GM19467 (cell line): ENCODE measurements at regions not wholly inside any gene's neighbourhood (a gene's known extent, or its start where the extent isn't known, plus 50 kb on each side); places are given as distances from the start of the nearest gene placed in this dataset.
"Not testable (repeated sequence)": the region's sequence is repeated elsewhere in the genome, so short reads cannot be mapped to it uniquely, and the experiment has no call there.

Source experiments
- ATAC-seq: cut with Tn5 transposase; IDR thresholded peaks from one replicate; pipeline ENCODE4 v1.9.1; 2021; ENCODE audit warnings: mild to moderate bottlenecking, moderate library complexity; ENCODE audit not compliant: unreplicated experiment

GRCh38 chr3:102360183-102360860, 74.5 kb upstream of the ZPLD1 start:
- ATAC-seq, result no peak

GRCh38 chr3:102361101-102361500, 73.7 kb upstream of the ZPLD1 start:
- ATAC-seq, result no peak

- ATAC-seq, result not testable (repeated sequence)
Observed at GRCh38 chr3:102366116-102366515, 68.7 kb upstream of the ZPLD1 start.

- ATAC-seq, result no peak
Observed at GRCh38 chr3:102374863-102375634, 59.8 kb upstream of the ZPLD1 start.

DNA sequence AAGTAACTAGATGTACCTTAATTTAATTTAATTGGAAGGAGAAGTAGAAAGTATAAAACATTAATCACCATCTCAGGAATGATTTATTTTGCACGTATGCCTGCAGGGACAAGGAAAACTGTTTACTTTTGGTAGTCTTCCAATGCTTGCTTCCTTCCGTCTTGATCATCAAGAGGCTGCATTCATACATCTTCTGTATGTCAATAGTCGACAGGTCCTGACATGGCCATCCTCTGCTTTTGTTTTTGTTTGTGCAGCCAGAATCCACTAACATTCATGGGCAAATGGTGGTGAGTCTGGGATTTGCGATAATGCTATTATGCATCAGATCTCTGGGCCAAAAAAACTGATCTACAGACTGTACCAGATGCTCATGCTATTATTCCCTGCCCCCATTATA, 56.6 kb upstream of the ZPLD1 start:
- no peak for ATAC-seq

DNA sequence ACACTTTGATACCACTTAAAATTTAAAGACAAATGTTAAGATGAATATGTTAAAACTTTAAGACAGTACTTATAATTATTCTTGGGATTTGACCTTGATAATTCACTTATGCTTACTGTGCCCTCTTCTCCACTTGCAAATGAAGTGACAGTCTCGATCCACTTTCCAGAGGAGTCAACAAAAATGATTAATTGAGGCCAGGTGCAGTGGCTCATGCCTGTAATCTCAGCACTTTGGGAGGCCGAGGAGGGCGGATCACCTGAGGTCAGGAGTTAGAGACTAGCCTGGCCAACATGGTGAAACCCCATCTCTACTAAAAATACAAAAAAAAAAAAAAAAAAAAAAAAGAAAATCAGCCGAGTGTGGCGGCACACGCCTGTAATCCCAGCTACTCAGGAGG, 52.6 kb upstream of the ZPLD1 start:
- ATAC-seq, result not testable (repeated sequence)
